Left ventricle myocardium inferior (tissue), 1 donor: ENCODE measurements at regions not wholly inside any gene's neighbourhood (a gene's known extent, or its start where the extent isn't known, plus 50 kb on each side); places are given as distances from the start of the nearest gene placed in this dataset.

Experiments used
- DNase-seq: peaks from one replicate; pipeline ENCODE4 v3.0.0-alpha.2; 2020
- H3K27ac ChIP-seq: fragments of 200-600 bp; replicated peaks from 2 replicates; pipeline ENCODE4 v1.8.0; 2021
- H3K27me3 ChIP-seq: fragments of 200-600 bp; 2 replicates; pipeline ENCODE4 v1.8.0; 2021; ENCODE audit warnings: low read depth
- H3K36me3 ChIP-seq: fragments of 200-600 bp; 2 replicates; pipeline ENCODE4 v1.8.0; 2021
- H3K4me1 ChIP-seq: fragments of 200-600 bp; 2 replicates; pipeline ENCODE4 v1.8.0; 2021
- H3K4me3 ChIP-seq: fragments of 200-600 bp; 2 replicates; pipeline ENCODE4 v1.8.0; 2021; ENCODE audit warnings: mild to moderate bottlenecking, moderate library complexity
- H3K9me3 ChIP-seq: fragments of 200-600 bp; replicated peaks from 2 replicates; pipeline ENCODE4 v1.8.0; 2021
- CTCF ChIP-seq: fragments of 200-600 bp; IDR thresholded peaks from 2 replicates; pipeline ENCODE4 v1.8.0; 2021; ENCODE audit warnings: antibody characterized with exemption, mild to moderate bottlenecking, borderline replicate concordance
- intact Hi-C: fragments of 100-400 bp; cut with micrococcal nuclease; formaldehyde crosslinking; loops from one replicate; pipeline ENCODE4 v1.11.0; 2022
- donor health status: DM: no; HTN: yes; CAD: no; lungs with severe emphysema.

- intact Hi-C loops, result no loop called here
- Histone ChIP-seq H3K9me3 (no peaks in the 10 kb centered on the region), H3K27ac (no peak overlapping the region), H3K4me3 (no peak overlapping the region), H3K27me3 (no peaks in the 10 kb centered on the region), H3K4me1 (no peaks in the 10 kb centered on the region), H3K36me3 (no peaks in the 10 kb centered on the region)
- TF ChIP-seq CTCF, result no peak
- no peak for DNase-seq
Measured at GRCh38 chr6:132868057-132868456, 53.7 kb downstream of the RPS12 start.

- no peaks in the 10 kb centered on the region for H3K27me3 ChIP-seq
- DNase-seq, result no peak
- peaks cover 3% of the 10 kb centered on the region for H3K36me3 ChIP-seq
- H3K4me3 ChIP-seq, result no peak overlapping the region
- intact Hi-C loops, result no loop called here
- H3K27ac ChIP-seq, result no peak overlapping the region
- peaks cover 12% of the 10 kb centered on the region for H3K9me3 ChIP-seq
- no peak for TF ChIP-seq CTCF
- no peaks in the 10 kb centered on the region for H3K4me1 ChIP-seq
Measured at GRCh38 chr6:132872923-132873322, 58.6 kb downstream of the RPS12 start.

- no peak for TF ChIP-seq CTCF
- intact Hi-C loops, result no loop called here
- peaks cover 3% of the 10 kb centered on the region for H3K36me3 ChIP-seq
- H3K4me1 ChIP-seq, result no peaks in the 10 kb centered on the region
- H3K4me3 ChIP-seq, result no peak overlapping the region
- H3K27ac ChIP-seq, result no peak overlapping the region
- DNase-seq, result no peak
- no peaks in the 10 kb centered on the region for H3K27me3 ChIP-seq
- H3K9me3 ChIP-seq, result peaks cover 12% of the 10 kb centered on the region
Measured at GRCh38 chr6:132877003-132877402, 62.6 kb downstream of the RPS12 start.

GRCh38 chr6:132887204-132887603, 72.8 kb downstream of the RPS12 start:
- intact Hi-C loops, result no loop called here
- no peaks in the 10 kb centered on the region for H3K4me1 ChIP-seq
- no peak overlapping the region for H3K4me3 ChIP-seq
- DNase-seq, result no peak
- H3K27ac ChIP-seq, result no peak overlapping the region
- TF ChIP-seq CTCF, result no peak
- H3K36me3 ChIP-seq, result no peaks in the 10 kb centered on the region
- H3K9me3 ChIP-seq, result no peaks in the 10 kb centered on the region
- H3K27me3 ChIP-seq, result no peaks in the 10 kb centered on the region

GRCh38 chr6:132888701-132889100, 74.3 kb downstream of the RPS12 start:
- no peak overlapping the region for H3K27ac ChIP-seq
- no peaks in the 10 kb centered on the region for H3K36me3 ChIP-seq
- TF ChIP-seq CTCF, result no peak
- no peak overlapping the region for H3K4me3 ChIP-seq
- H3K27me3 ChIP-seq, result no peaks in the 10 kb centered on the region
- intact Hi-C loops, result no loop called here
- no peaks in the 10 kb centered on the region for H3K9me3 ChIP-seq
- no peak for DNase-seq
- H3K4me1 ChIP-seq, result no peaks in the 10 kb centered on the region
